ENCODE measurements at regions not wholly inside any gene's neighbourhood (a gene's known extent, or its start where the extent isn't known, plus 50 kb on each side); places are given as distances from the start of the nearest gene placed in this dataset.

GRCh38 chr21:19275065-19275464, 871.5 kb upstream of the TMPRSS15 start:
- Histone ChIP-seq H3K9me3 (no peaks in the 10 kb centered on the region), H3K27ac (no peak overlapping the region), H3K27me3 (no peaks in the 10 kb centered on the region), H3K36me3 (ENCODE audit: low read depth, missing control alignments) (no peaks in the 10 kb centered on the region), H3K4me3 (no peak overlapping the region), H3K4me1 (no peaks in the 10 kb centered on the region)
- no peak for DNase-seq
- 87 to 90% methylated on average over 2 of the region's 2 CpGs for WGBS, 2 donors
- intact Hi-C loops (cut with DNase I; ENCODE audit: low total_unique reads) = no loop called here
- no peak for TF ChIP-seq CTCF (IDR thresholded peaks at IDR 0.05)
- TF ChIP-seq POLR2A (IDR thresholded peaks at IDR 0.05) = no peak

GRCh38 chr21:19276665-19277064, 873.1 kb upstream of the TMPRSS15 start:
- no peaks in the 10 kb centered on the region for H3K27me3 ChIP-seq
- no peaks in the 10 kb centered on the region for H3K4me1 ChIP-seq
- H3K9me3 ChIP-seq = no peaks in the 10 kb centered on the region
- TF ChIP-seq POLR2A (IDR thresholded peaks at IDR 0.05) (no peak), CTCF (IDR thresholded peaks at IDR 0.05) (no peak)
- intact Hi-C loops (cut with DNase I; ENCODE audit: low total_unique reads) = no loop called here
- H3K36me3 ChIP-seq (ENCODE audit: low read depth, missing control alignments) = no peaks in the 10 kb centered on the region
- 55 to 62% methylated on average over 4 of the region's 4 CpGs for WGBS, 2 donors
- DNase-seq = no peak
- H3K27ac ChIP-seq = no peak overlapping the region
- H3K4me3 ChIP-seq = no peak overlapping the region

- Histone ChIP-seq H3K27me3 (no peaks in the 10 kb centered on the region), H3K36me3 (ENCODE audit: low read depth, missing control alignments) (no peaks in the 10 kb centered on the region), H3K9me3 (no peaks in the 10 kb centered on the region), H3K4me3 (no peak overlapping the region), H3K4me1 (no peaks in the 10 kb centered on the region), H3K27ac (no peak overlapping the region)
- TF ChIP-seq CTCF (IDR thresholded peaks at IDR 0.05) (no peak), POLR2A (IDR thresholded peaks at IDR 0.05) (no peak)
- WGBS, 2 donors = 70 to 72% methylated on average over 2 of the region's 2 CpGs
- DNase-seq = no peak
- intact Hi-C loops (cut with DNase I; ENCODE audit: low total_unique reads) = no loop called here
These were observed 883.3 kb upstream of the TMPRSS15 start for GRCh38 chr21:19286876-19287275.

GRCh38 chr21:19290328-19290727, 886.7 kb upstream of the TMPRSS15 start:
- Histone ChIP-seq H3K4me1 (no peaks in the 10 kb centered on the region), H3K27me3 (no peaks in the 10 kb centered on the region), H3K4me3 (no peak overlapping the region), H3K27ac (no peak overlapping the region), H3K9me3 (no peaks in the 10 kb centered on the region), H3K36me3 (ENCODE audit: low read depth, missing control alignments) (no peaks in the 10 kb centered on the region)
- TF ChIP-seq POLR2A (IDR thresholded peaks at IDR 0.05) = no peak
- no peak for TF ChIP-seq CTCF (IDR thresholded peaks at IDR 0.05)
- DNase-seq = no peak
- intact Hi-C loops (cut with DNase I; ENCODE audit: low total_unique reads) = no loop called here

GRCh38 chr21:19320291-19320690, 916.7 kb upstream of the TMPRSS15 start:
- no peak for DNase-seq
- H3K27me3 ChIP-seq = no peaks in the 10 kb centered on the region
- H3K27ac ChIP-seq = no peak overlapping the region
- intact Hi-C loops (cut with DNase I; ENCODE audit: low total_unique reads) = no loop called here
- no peaks in the 10 kb centered on the region for H3K36me3 ChIP-seq (ENCODE audit: low read depth, missing control alignments)
- WGBS, 2 donors = 81 to 83% methylated on average over 1 of the region's 1 CpG
- no peak overlapping the region for H3K4me3 ChIP-seq
- no peaks in the 10 kb centered on the region for H3K4me1 ChIP-seq
- no peak for TF ChIP-seq CTCF (IDR thresholded peaks at IDR 0.05)
- no peak for TF ChIP-seq POLR2A (IDR thresholded peaks at IDR 0.05)
- H3K9me3 ChIP-seq = no peaks in the 10 kb centered on the region
